OCI-LY7 (cell line): ENCODE measurements at regions not wholly inside any gene's neighbourhood (a gene's known extent, or its start where the extent isn't known, plus 50 kb on each side); places are given as distances from the start of the nearest gene placed in this dataset.

Experiments used
- BruUV-seq: library from RNA; stranded (reverse); fragments of 400-500 nt; replicated peaks from 2 replicates; lab custom pipeline; 2021; lab: Mats Ljungman, UMichigan
- CTCF ChIA-PET: fragments of 300-600 bp; sonication (Branson Sonifier 250); formaldehyde crosslinking; loops from one replicate; lab custom pipeline; 2022; ENCODE audit warnings: antibody characterized with exemption; ENCODE audit not compliant: unreplicated experiment; lab: Charles Lee
- POLR2A ChIA-PET: fragments of 300-600 bp; sonication (Branson Sonifier 250); formaldehyde crosslinking; loops from one replicate; lab custom pipeline; 2022; ENCODE audit warnings: antibody characterized with exemption; lab: Charles Lee
- DNase-seq: peaks from one replicate; pipeline ENCODE4 v3.0.0-alpha.2; 2015; ENCODE audit warnings: low spot score
- H2AFZ ChIP-seq: fragments of 200-600 bp; sonication (generic), shearing (Covaris generic); 2 replicates; pipeline ENCODE4 v1.6.1; 2014; ENCODE audit warnings: mild to moderate bottlenecking, antibody characterized with exemption, low read length, moderate library complexity
- H3K27ac ChIP-seq: fragments of 200-600 bp; sonication (generic); 2 replicates; pipeline ENCODE4 v1.5.1; 2014; ENCODE audit warnings: mixed run types, low read depth, mild to moderate bottlenecking, moderate library complexity, low read length, inconsistent platforms; ENCODE audit not compliant: poor library complexity, severe bottlenecking
- H3K36me3 ChIP-seq: fragments of 200-600 bp; sonication (generic); 2 replicates; pipeline ENCODE4 v1.6.1; 2014; ENCODE audit warnings: mild to moderate bottlenecking, antibody characterized with exemption, low read length, moderate library complexity, mixed read lengths; ENCODE audit not compliant: insufficient read depth
- H3K4me1 ChIP-seq: fragments of 200-600 bp; sonication (generic); 2 replicates; pipeline ENCODE4 v1.5.1; 2014; ENCODE audit warnings: mild to moderate bottlenecking, low read length; ENCODE audit not compliant: insufficient read depth, poor library complexity, severe bottlenecking
- H3K4me2 ChIP-seq: fragments of 200-600 bp; sonication (generic); 2 replicates; pipeline ENCODE4 v1.6.1; 2014; ENCODE audit warnings: mild to moderate bottlenecking, low read length
- H3K4me3 ChIP-seq: fragments of 200-600 bp; sonication (generic); 2 replicates; pipeline ENCODE4 v1.5.1; 2014; ENCODE audit warnings: mild to moderate bottlenecking, low read depth, low read length; ENCODE audit not compliant: poor library complexity, severe bottlenecking
- H3K79me2 ChIP-seq: fragments of 200-600 bp; sonication (generic); 2 replicates; pipeline ENCODE4 v1.6.1; 2016; ENCODE audit warnings: low read depth, mild to moderate bottlenecking, low read length, moderate library complexity, mixed read lengths; ENCODE audit not compliant: insufficient read depth
- H3K9me2 ChIP-seq: fragments of 200-600 bp; sonication (generic); 2 replicates; pipeline ENCODE4 v1.6.1; 2016; ENCODE audit warnings: mild to moderate bottlenecking, low read length, mixed read lengths; ENCODE audit not compliant: insufficient read depth
- H3K9me3 ChIP-seq: fragments of 200-600 bp; sonication (generic); 2 replicates; pipeline ENCODE4 v1.6.1; 2014; ENCODE audit warnings: mild to moderate bottlenecking, mixed run types, low read length, mixed read lengths
- H4K20me1 ChIP-seq: fragments of 200-600 bp; sonication (generic); 2 replicates; pipeline ENCODE4 v1.6.1; 2014; ENCODE audit warnings: mild to moderate bottlenecking, antibody characterized with exemption, low read length, moderate library complexity, mixed read lengths; ENCODE audit not compliant: insufficient read depth
- EZH2phosphoT487 ChIP-seq: fragments of 200-600 bp; sonication (generic); IDR thresholded peaks from 2 replicates; pipeline ENCODE4 v1.6.1; 2018; ENCODE audit warnings: low read depth, borderline replicate concordance, mild to moderate bottlenecking, mixed run types, antibody characterized with exemption, low read length, moderate library complexity, mixed read lengths
- intact Hi-C: fragments of 100-400 bp; cut with micrococcal nuclease; formaldehyde crosslinking; loops from one replicate; pipeline ENCODE4 v1.10.0; 2022; ENCODE audit not compliant: unreplicated experiment
- TF ChIP-seq, protein P1 (sequence below): fragments of 200-600 bp; sonication (generic); conservative IDR thresholded peaks from 2 replicates; pipeline ENCODE4 v1.5.1; 2014; ENCODE audit warnings: mild to moderate bottlenecking, antibody characterized with exemption, low read length, moderate library complexity, mixed read lengths

DNA sequence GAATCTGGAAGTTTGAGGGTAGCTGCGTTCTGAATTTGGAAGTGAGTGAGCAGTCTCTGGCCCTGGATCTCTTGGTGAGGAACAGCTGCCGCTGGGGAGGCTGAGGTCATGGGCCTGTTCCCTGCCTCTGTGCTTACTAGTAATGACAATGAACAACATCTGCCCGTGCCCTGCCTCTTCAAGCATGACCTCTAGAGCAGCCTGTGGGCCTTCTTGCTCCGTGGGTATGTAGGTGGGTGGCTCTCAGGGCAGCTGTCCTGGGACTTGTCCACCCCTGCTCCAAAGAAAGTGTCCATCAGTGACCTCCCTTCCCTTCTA lies 186.2 kb downstream of the CXCL12 start:
- ChIA-PET POLR2A (no interaction called here), CTCF (no interaction called here)

DNA sequence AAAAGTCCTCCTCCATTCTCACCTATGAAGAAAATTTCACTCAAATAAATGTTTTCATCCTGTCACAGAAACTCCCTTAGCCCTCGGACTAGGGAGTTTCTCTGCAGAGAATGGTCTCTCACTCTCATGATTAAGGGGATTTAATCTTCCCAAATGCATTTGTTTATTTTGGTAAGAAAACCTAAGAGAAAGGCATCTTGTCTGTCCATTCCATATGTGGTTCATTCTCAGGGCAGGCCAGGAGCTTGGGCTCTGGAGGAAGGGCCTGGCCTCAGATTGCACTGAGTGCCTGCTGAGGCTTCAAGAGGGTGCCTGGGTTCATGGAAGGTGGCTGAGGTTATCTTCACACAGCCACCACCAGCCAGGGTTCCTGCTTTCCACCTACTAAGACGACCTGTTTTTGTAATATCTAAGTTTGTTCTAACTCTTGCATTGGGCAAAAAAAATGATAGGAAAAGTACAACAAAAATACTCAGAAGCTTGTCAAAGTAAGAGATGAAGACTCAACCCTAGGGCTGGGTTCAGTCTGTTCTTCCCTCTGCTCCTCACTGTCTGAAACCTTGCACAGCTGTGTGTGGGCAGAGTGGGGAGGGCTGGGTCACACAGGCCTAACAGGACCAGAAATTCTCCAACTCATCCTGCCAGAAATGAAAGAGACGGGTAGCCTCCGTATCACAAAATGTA lies 186.7 kb downstream of the CXCL12 start:
- Histone ChIP-seq H4K20me1 (no peaks in the 10 kb centered on the region), H2AFZ (no peak overlapping the region), H3K79me2 (no peaks in the 10 kb centered on the region), H3K4me3 (no peak overlapping the region), H3K27ac (no peak overlapping the region), H3K36me3 (no peaks in the 10 kb centered on the region), H3K9me3 (no peaks in the 10 kb centered on the region), H3K9me2 (no peaks in the 10 kb centered on the region), H3K4me1 (no peaks in the 10 kb centered on the region), H3K4me2 (no peak overlapping the region)
- BruUV-seq = no TSS peak
- DNase-seq = no peak
- intact Hi-C loops = loop anchor here (10.0 kb wide), 1 partner anchor 63 kb away; no protein-coding TSS in a partner anchor
- ChIA-PET CTCF (no interaction called here), POLR2A (no interaction called here)
- no peak for TF ChIP-seq EZH2phosphoT487
- TF ChIP-seq, protein P1, sequence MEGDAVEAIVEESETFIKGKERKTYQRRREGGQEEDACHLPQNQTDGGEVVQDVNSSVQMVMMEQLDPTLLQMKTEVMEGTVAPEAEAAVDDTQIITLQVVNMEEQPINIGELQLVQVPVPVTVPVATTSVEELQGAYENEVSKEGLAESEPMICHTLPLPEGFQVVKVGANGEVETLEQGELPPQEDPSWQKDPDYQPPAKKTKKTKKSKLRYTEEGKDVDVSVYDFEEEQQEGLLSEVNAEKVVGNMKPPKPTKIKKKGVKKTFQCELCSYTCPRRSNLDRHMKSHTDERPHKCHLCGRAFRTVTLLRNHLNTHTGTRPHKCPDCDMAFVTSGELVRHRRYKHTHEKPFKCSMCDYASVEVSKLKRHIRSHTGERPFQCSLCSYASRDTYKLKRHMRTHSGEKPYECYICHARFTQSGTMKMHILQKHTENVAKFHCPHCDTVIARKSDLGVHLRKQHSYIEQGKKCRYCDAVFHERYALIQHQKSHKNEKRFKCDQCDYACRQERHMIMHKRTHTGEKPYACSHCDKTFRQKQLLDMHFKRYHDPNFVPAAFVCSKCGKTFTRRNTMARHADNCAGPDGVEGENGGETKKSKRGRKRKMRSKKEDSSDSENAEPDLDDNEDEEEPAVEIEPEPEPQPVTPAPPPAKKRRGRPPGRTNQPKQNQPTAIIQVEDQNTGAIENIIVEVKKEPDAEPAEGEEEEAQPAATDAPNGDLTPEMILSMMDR = no peak

More for the DNA sequence above, 186.2 kb downstream of the CXCL12 start:
- Histone ChIP-seq H3K9me2 (no peaks in the 10 kb centered on the region), H3K27ac (no peak overlapping the region), H4K20me1 (no peaks in the 10 kb centered on the region), H3K79me2 (no peaks in the 10 kb centered on the region), H3K36me3 (no peaks in the 10 kb centered on the region), H2AFZ (no peak overlapping the region), H3K4me1 (no peaks in the 10 kb centered on the region), H3K4me2 (no peak overlapping the region), H3K4me3 (no peak overlapping the region), H3K9me3 (no peaks in the 10 kb centered on the region)
- no TSS peak for BruUV-seq
- no peak for DNase-seq
- intact Hi-C loops = loop anchor here (10.0 kb wide), 1 partner anchor 64 kb away; no protein-coding TSS in a partner anchor
- TF ChIP-seq EZH2phosphoT487 = no peak
- TF ChIP-seq, protein P1 = no peak

DNA sequence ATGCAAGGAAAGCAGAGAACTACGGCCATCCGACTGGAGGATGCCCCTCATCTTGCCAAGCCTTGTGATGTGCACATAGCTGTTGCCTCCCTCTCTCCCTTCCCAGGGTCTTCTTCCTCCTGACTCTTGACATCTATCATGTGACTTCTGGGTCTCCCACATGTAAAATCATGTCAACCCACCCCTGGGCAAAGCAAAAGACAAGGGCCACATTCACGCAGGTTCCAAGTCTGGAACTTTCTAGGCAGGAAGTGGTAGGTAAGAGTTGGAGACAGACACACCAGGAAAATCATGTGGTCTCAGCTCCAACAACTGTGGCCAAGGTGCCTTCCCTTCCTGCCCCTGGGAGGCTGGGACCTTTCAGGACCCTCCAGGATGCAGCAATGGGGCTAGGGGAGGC lies 187.3 kb downstream of the CXCL12 start:
- CTCF ChIA-PET = no interaction called here
- intact Hi-C loops = loop anchor here (10.0 kb wide), 1 partner anchor 63 kb away; no protein-coding TSS in a partner anchor
- TF ChIP-seq, protein P1 = no peak
- TF ChIP-seq EZH2phosphoT487 = no peak
- Histone ChIP-seq H3K79me2 (no peaks in the 10 kb centered on the region), H2AFZ (no peak overlapping the region), H4K20me1 (no peaks in the 10 kb centered on the region), H3K9me2 (no peaks in the 10 kb centered on the region), H3K4me1 (no peaks in the 10 kb centered on the region), H3K9me3 (no peaks in the 10 kb centered on the region), H3K36me3 (no peaks in the 10 kb centered on the region), H3K27ac (no peak overlapping the region), H3K4me2 (no peak overlapping the region), H3K4me3 (no peak overlapping the region)
- BruUV-seq = no TSS peak
- POLR2A ChIA-PET = no interaction called here
- no peak for DNase-seq
